H9 (cell line): ENCODE measurements at regions not wholly inside any gene's neighbourhood (a gene's known extent, or its start where the extent isn't known, plus 50 kb on each side); places are given as distances from the start of the nearest gene placed in this dataset.

Experiments
- DNase-seq: peaks from one replicate; pipeline ENCODE4 v3.0.0-alpha.2; 2017
- H2AFZ ChIP-seq: one replicate; pipeline ENCODE4 v1.6.1; 2013; ENCODE audit warnings: mild to moderate bottlenecking, low read length, control low read depth, moderate library complexity
- H2AK5ac ChIP-seq: 2 replicates; pipeline ENCODE4 v1.6.1; 2013; ENCODE audit warnings: low read length, control low read depth, mixed read lengths; ENCODE audit not compliant: insufficient read length
- H2BK120ac ChIP-seq: one replicate; pipeline ENCODE4 v1.6.1; 2013; ENCODE audit warnings: low read depth, mild to moderate bottlenecking, low read length, control low read depth, inconsistent platforms; ENCODE audit not compliant: poor library complexity, severe bottlenecking
- H2BK12ac ChIP-seq: 2 replicates; pipeline ENCODE4 v1.6.1; 2013; ENCODE audit warnings: low read length, control low read depth, mixed read lengths, low read depth; ENCODE audit not compliant: insufficient read length
- H2BK15ac ChIP-seq: 2 replicates; pipeline ENCODE4 v1.6.1; 2013; ENCODE audit warnings: low read depth, low read length, control low read depth
- H2BK20ac ChIP-seq: one replicate; pipeline ENCODE4 v1.6.1; 2013; ENCODE audit warnings: low read depth, mild to moderate bottlenecking, low read length, control low read depth, inconsistent platforms; ENCODE audit not compliant: poor library complexity, severe bottlenecking
- H2BK5ac ChIP-seq: 2 replicates; pipeline ENCODE4 v1.6.1; 2013; ENCODE audit warnings: low read length, control low read depth, mixed read lengths; ENCODE audit not compliant: insufficient read length
- H3K14ac ChIP-seq: 2 replicates; pipeline ENCODE4 v1.6.1; 2013; ENCODE audit warnings: low read length, control low read depth; ENCODE audit not compliant: insufficient read depth
- H3K18ac ChIP-seq: 2 replicates; pipeline ENCODE4 v1.6.1; 2013; ENCODE audit warnings: low read depth, mild to moderate bottlenecking, mixed read lengths, low read length, control low read depth; ENCODE audit not compliant: insufficient read length
- H3K23ac ChIP-seq: 2 replicates; pipeline ENCODE4 v1.6.1; 2013; ENCODE audit warnings: low read length, control low read depth, mixed read lengths, low read depth; ENCODE audit not compliant: insufficient read length
- H3K23me2 ChIP-seq: 2 replicates; pipeline ENCODE4 v1.6.1; 2013; ENCODE audit warnings: low read depth, mild to moderate bottlenecking, mixed read lengths, low read length, control low read depth; ENCODE audit not compliant: insufficient read length, poor library complexity, severe bottlenecking
- H3K27ac ChIP-seq: 2 replicates; pipeline ENCODE4 v1.5.1; 2013; ENCODE audit warnings: low read length, control low read depth, mixed read lengths, low read depth; ENCODE audit not compliant: insufficient read length
- H3K27me3 ChIP-seq: 2 replicates; pipeline ENCODE4 v1.6.1; 2013; ENCODE audit warnings: low read length, control low read depth, inconsistent platforms; ENCODE audit not compliant: insufficient read depth
- H3K4ac ChIP-seq: 2 replicates; pipeline ENCODE4 v1.6.1; 2013; ENCODE audit warnings: low read depth, mild to moderate bottlenecking, control low read depth, inconsistent platforms, low read length, moderate library complexity
- H3K4me1 ChIP-seq: 2 replicates; pipeline ENCODE4 v1.6.1; 2013; ENCODE audit warnings: low read length, control low read depth, inconsistent platforms; ENCODE audit not compliant: insufficient read depth
- H3K4me2 ChIP-seq: 2 replicates; pipeline ENCODE4 v1.6.1; 2013; ENCODE audit warnings: low read length, control low read depth, mixed read lengths; ENCODE audit not compliant: insufficient read length, insufficient read depth
- H3K56ac ChIP-seq: 2 replicates; pipeline ENCODE4 v1.6.1; 2013; ENCODE audit warnings: low read depth, mild to moderate bottlenecking, mixed read lengths, low read length, control low read depth; ENCODE audit not compliant: insufficient read length
- H3K79me1 ChIP-seq: 2 replicates; pipeline ENCODE4 v1.6.1; 2013; ENCODE audit warnings: low read depth, mild to moderate bottlenecking, moderate library complexity, low read length, control low read depth, inconsistent platforms; ENCODE audit not compliant: insufficient read depth, poor library complexity, severe bottlenecking
- H3K79me2 ChIP-seq: 2 replicates; pipeline ENCODE4 v1.6.1; 2013; ENCODE audit warnings: low read length, control low read depth, inconsistent platforms; ENCODE audit not compliant: insufficient read depth
- H3K9ac ChIP-seq: 2 replicates; pipeline ENCODE4 v1.6.1; 2013; ENCODE audit warnings: low read length, control low read depth, mixed read lengths; ENCODE audit not compliant: insufficient read length; ENCODE audit errors: extremely low read depth
- H3K9me3 ChIP-seq: one replicate; pipeline ENCODE4 v1.6.1; 2013; ENCODE audit warnings: low read depth, low read length, inconsistent platforms; ENCODE audit not compliant: control insufficient read depth
- H3T11ph ChIP-seq: one replicate; pipeline ENCODE4 v1.6.1; 2013; ENCODE audit warnings: mild to moderate bottlenecking, low read length, control low read depth, inconsistent platforms
- H4K20me1 ChIP-seq: one replicate; pipeline ENCODE4 v1.6.1; 2013; ENCODE audit not compliant: control insufficient read depth, insufficient read length, insufficient read depth
- H4K5ac ChIP-seq: 2 replicates; pipeline ENCODE4 v1.6.1; 2013; ENCODE audit warnings: low read depth, mild to moderate bottlenecking, mixed read lengths, low read length, control low read depth; ENCODE audit not compliant: insufficient read length
- H4K8ac ChIP-seq: replicated peaks from 2 replicates; pipeline ENCODE4 v1.6.1; 2013; ENCODE audit warnings: low read length, control low read depth, mixed read lengths, low read depth; ENCODE audit not compliant: insufficient read length
- H4K91ac ChIP-seq: 2 replicates; pipeline ENCODE4 v1.6.1; 2013; ENCODE audit warnings: low read depth, mild to moderate bottlenecking, moderate library complexity, mixed read lengths, low read length, control low read depth; ENCODE audit not compliant: insufficient read length
- H3K27ac Mint-ChIP-seq, 3 experiments: 2 replicates in 2 of 3; 3 replicates in 1 of 3; pipeline ENCODE4 v1.8.0; 2020 to 2021; ENCODE audit warnings: mixed read lengths in 3 of 3, mild to moderate bottlenecking in 1 of 3, moderate library complexity in 1 of 3
- H3K27me3 Mint-ChIP-seq: 2 replicates; pipeline ENCODE4 v1.8.0; 2021; ENCODE audit warnings: low read depth, mild to moderate bottlenecking, moderate library complexity, mixed read lengths
- H3K36me3 Mint-ChIP-seq, 3 experiments: 2 replicates in 2 of 3; 3 replicates in 1 of 3; pipeline ENCODE4 v1.8.0; 2020 to 2021; ENCODE audit warnings: low read depth in 3 of 3, mixed read lengths in 3 of 3; ENCODE audit not compliant: insufficient read depth in 1 of 3
- H3K4me1 Mint-ChIP-seq, 2 experiments: 2 replicates each; pipeline ENCODE4 v1.8.0; 2020; ENCODE audit warnings: mixed read lengths in 2 of 2
- H3K4me3 Mint-ChIP-seq, 2 experiments: 2 replicates in 1 of 2; 3 replicates in 1 of 2; pipeline ENCODE4 v1.8.0; 2020 to 2021; ENCODE audit warnings: mild to moderate bottlenecking in 2 of 2, mixed read lengths in 2 of 2, moderate library complexity in 1 of 2
- H3K9me3 Mint-ChIP-seq, 2 experiments: 2 replicates in 1 of 2; 3 replicates in 1 of 2; pipeline ENCODE4 v1.8.0; 2020; ENCODE audit warnings: mild to moderate bottlenecking in 2 of 2, mixed read lengths in 2 of 2, moderate library complexity in 1 of 2
- CTCF ChIP-seq: fragments of 200-600 bp; sonication (generic); conservative IDR thresholded peaks from 3 replicates; pipeline ENCODE4 v1.8.0; 2021; ENCODE audit warnings: antibody characterized with exemption, mild to moderate bottlenecking
- WGBS: extraction: QIAGEN DNeasy Blood & Tissue Kit; methylation state at CpG from one replicate; pipeline ENCODE4 v1.1.7; 2013; ENCODE audit warnings: missing lambda C conversion rate, low lambda C conversion rate, mixed read lengths; ENCODE audit not compliant: insufficient read length; ENCODE audit errors: extremely low coverage; 5-methylcytosine and 5-hydroxymethylcytosine counted together

GRCh38 chr18:60247103-60247502 is 125.5 kb downstream of the MC4R start:
- H2AFZ ChIP-seq: no peak overlapping the region
- no peak overlapping the region for H3K9ac ChIP-seq
- Mint-ChIP-seq H3K27me3 (no peaks in the 10 kb centered on the region), H3K9me3 (no peaks in the 10 kb centered on the region; a peak in 1 of 5 replicates), H3K4me1 (peaks cover 0 to 6% of the 10 kb centered on the region in 2 experiments; a peak in 3 of 4 replicates), H3K4me3 (no peak overlapping the region), H3K36me3 (no peaks in the 10 kb centered on the region), H3K27ac (no peak overlapping the region)
- H2BK15ac ChIP-seq: no peak overlapping the region
- WGBS: no CpG with 5 or more reads among the region's 3 CpGs
- no peak overlapping the region for H2BK20ac ChIP-seq
- H2AK5ac ChIP-seq: no peak overlapping the region
- no peak overlapping the region for H3K18ac ChIP-seq
- no peak overlapping the region for H3K4ac ChIP-seq
- H3K4me1 ChIP-seq: no peaks in the 10 kb centered on the region
- H2BK120ac ChIP-seq: no peak overlapping the region
- no peak overlapping the region for H3K23ac ChIP-seq
- no peak overlapping the region for H3K56ac ChIP-seq
- no peaks in the 10 kb centered on the region for H3K79me1 ChIP-seq
- no peak overlapping the region for H3K14ac ChIP-seq
- no peak overlapping the region for H4K5ac ChIP-seq
- H3K27me3 ChIP-seq: no peaks in the 10 kb centered on the region
- no peaks in the 10 kb centered on the region for H3K79me2 ChIP-seq
- no peak overlapping the region for H2BK12ac ChIP-seq
- no peak for DNase-seq
- no peak overlapping the region for H3K4me2 ChIP-seq
- TF ChIP-seq CTCF: no peak
- H4K91ac ChIP-seq: no peak overlapping the region
- no peak overlapping the region for H4K8ac ChIP-seq
- no peak overlapping the region for H3T11ph ChIP-seq
- H4K20me1 ChIP-seq: no peaks in the 10 kb centered on the region
- H3K9me3 ChIP-seq: no peaks in the 10 kb centered on the region
- H3K23me2 ChIP-seq: no peaks in the 10 kb centered on the region
- no peak overlapping the region for H3K27ac ChIP-seq
- H2BK5ac ChIP-seq: no peak overlapping the region
